ENCODE measurements at regions not wholly inside any gene's neighbourhood (a gene's known extent, or its start where the extent isn't known, plus 50 kb on each side); places are given as distances from the start of the nearest gene placed in this dataset.

GRCh38 chr13:80284290-80284689 is 56.6 kb downstream of the SPRY2 start:
- DNase-seq (ENCODE audit: extremely low spot score) = no peak
- CTCF ChIA-PET = interaction anchor here (1.0 to 1.7 kb wide), 2 partner anchors 14 to 18 kb away, joined by 3 to 5 read pairs; no protein-coding TSS in a partner anchor
- no peak for TF ChIP-seq CTCF (IDR thresholded peaks at IDR 0.05; ENCODE audit: control extremely low read depth, extremely low read depth, low read depth, missing control alignments)
- POLR2A ChIA-PET = no interaction called here

GRCh38 chr13:80278706-80279105 is 62.2 kb downstream of the SPRY2 start:
- ChIA-PET POLR2A (no interaction called here), CTCF (interaction anchor here (1.1 kb wide), 1 partner anchor 18 kb away, joined by 4 read pairs; no protein-coding TSS in a partner anchor)
- no peak for DNase-seq (ENCODE audit: extremely low spot score)
- TF ChIP-seq CTCF (IDR thresholded peaks at IDR 0.05; ENCODE audit: control extremely low read depth, extremely low read depth, low read depth, missing control alignments) = no peak

GRCh38 chr13:80276371-80277289 is 64.3 kb downstream of the SPRY2 start:
- POLR2A ChIA-PET = no interaction called here
- DNase-seq (ENCODE audit: extremely low spot score) = no peak

GRCh38 chr13:80274643-80275042 is 66.3 kb downstream of the SPRY2 start:
- ChIA-PET POLR2A (no interaction called here), CTCF (interaction anchor here (1.4 kb wide), 1 partner anchor 14 kb away, joined by 3 read pairs; no protein-coding TSS in a partner anchor)
- no peak for DNase-seq (ENCODE audit: extremely low spot score)
- TF ChIP-seq CTCF (IDR thresholded peaks at IDR 0.05; ENCODE audit: control extremely low read depth, extremely low read depth, low read depth, missing control alignments) = no peak

More at GRCh38 chr13:80276371-80277289, 64.3 kb downstream of the SPRY2 start:
- TF ChIP-seq CTCF (IDR thresholded peaks at IDR 0.05; ENCODE audit: control extremely low read depth, extremely low read depth, low read depth, missing control alignments) = no peak
- CTCF ChIA-PET = interaction anchor here (0.7 to 1.5 kb wide), 2 partner anchors 10 to 66 kb away, joined by 3 read pairs; no protein-coding TSS in a partner anchor

- TF ChIP-seq CTCF (IDR thresholded peaks at IDR 0.05; ENCODE audit: control extremely low read depth, extremely low read depth, low read depth, missing control alignments) = no peak
- ChIA-PET CTCF (no interaction called here), POLR2A (no interaction called here)
- DNase-seq (ENCODE audit: extremely low spot score) = no peak
These were observed 67.2 kb downstream of the SPRY2 start for GRCh38 chr13:80273718-80274117.

GRCh38 chr13:80265348-80265747 is 75.6 kb downstream of the SPRY2 start:
- ChIA-PET POLR2A (no interaction called here), CTCF (interaction anchor here (0.8 to 1.9 kb wide), 2 partner anchors 18 to 38 kb away, joined by 4 to 5 read pairs; no protein-coding TSS in a partner anchor)
- no peak for DNase-seq (ENCODE audit: extremely low spot score)
- TF ChIP-seq CTCF (IDR thresholded peaks at IDR 0.05; ENCODE audit: control extremely low read depth, extremely low read depth, low read depth, missing control alignments) = no peak
